Head of caudate nucleus (tissue), 42 donors: ENCODE measurements at regions not wholly inside any gene's neighbourhood (a gene's known extent, or its start where the extent isn't known, plus 50 kb on each side); places are given as distances from the start of the nearest gene placed in this dataset.

Experiments
- DNase-seq, 42 donors: peaks; one replicate each; pipeline versions ENCODE4 v3.0.0 to v3.0.0-alpha.2; 2020 to 2021; ENCODE audit warnings: mixed read lengths in 7 of 42
- intact Hi-C: fragments of 100-400 bp; cut with DNase I; formaldehyde crosslinking; loops from one replicate; pipeline ENCODE4 v1.15.0; 2022

DNA sequence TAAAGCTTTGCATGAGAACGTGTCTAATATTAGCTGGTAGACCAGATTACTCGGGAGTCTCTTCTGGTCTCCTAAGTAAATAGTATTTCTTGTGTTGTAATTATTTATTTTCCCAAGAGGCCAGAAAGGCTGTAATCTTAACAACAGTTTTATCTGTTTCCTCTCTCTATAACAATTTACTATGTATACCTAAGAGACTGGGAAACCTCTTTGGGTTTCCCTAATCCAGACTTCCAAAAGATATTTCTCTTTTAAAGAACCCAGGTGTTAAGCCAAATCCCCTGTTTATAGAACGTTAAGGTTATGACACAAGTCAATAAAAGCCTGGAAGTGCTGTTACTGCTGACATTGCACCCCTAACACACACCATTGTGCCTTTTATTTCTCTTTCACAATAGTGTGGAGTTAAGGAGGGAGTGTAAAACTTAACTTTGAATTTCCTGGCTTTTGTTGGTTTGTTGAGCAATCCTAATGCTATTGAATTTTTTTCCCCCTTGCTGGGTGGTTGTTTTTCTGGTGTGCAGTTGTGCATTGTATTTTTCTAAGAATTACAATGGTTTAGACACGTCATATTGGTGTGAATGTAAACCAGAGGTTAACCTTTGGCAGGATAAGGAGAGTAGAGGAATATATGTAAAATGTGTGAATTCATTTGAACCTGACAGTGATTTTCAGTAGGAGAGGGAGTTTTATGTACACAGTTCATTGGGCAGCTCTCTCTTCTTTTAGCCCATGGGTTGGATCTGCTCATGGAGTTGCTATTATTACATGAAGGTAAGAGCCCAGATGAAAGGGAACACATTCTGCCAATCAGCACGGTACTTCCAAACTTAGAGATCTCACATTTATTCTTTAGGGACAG is 192.8 kb downstream of the MTX2 start:
- intact Hi-C loops: no loop called here
- DNase-seq: no peak

DNA sequence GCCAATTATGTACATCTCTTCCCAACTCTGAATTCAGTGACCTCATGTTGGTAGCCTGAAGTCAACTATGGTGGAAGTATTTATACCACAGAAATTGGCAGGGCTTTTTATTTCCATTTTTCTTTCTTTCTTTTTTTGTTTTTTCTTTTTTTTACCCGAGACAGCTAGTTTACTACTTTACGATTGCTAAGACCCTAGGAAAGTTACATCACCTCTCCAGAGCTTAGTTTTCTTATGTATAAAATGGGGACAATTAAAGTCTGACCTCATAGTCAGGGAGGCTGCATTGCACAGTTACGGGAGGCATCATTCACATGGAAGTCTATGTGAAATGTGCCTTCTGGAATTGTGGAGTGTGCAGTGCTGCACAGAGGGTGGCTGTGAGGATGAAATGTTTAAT is 194.3 kb downstream of the MTX2 start:
- intact Hi-C loops: no loop called here
- DNase-seq: no peak

GRCh38 chr2:176464886-176465564 is 195.8 kb downstream of the MTX2 start:
- intact Hi-C loops: no loop called here
- peak; percentile 23 to 91 (median 70) for DNase-seq

- DNase-seq: no peak
- intact Hi-C loops: no loop called here
Observed at GRCh38 chr2:176466918-176467452, 197.7 kb downstream of the MTX2 start.

DNA sequence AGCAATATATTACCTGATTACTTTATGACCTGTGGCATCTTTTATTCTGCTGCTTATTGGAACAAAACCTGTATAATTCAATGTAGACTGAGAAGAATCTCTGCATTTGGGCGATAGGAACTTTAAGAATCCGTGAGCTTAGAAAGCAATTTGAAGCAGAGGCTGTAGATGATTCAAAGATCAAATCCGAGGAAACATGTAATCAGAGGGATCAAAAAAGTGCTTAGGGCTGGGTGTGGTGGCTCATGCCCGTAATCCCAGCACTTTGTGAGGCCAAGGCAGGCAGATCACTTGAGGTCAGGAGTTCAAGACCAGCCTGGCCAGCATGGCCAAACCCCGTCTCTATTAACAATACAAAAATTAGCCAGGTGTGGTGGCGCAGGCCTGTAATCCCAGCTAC is 198.4 kb downstream of the MTX2 start:
- intact Hi-C loops: no loop called here
- DNase-seq: no peak

GRCh38 chr2:176468457-176469113 is 199.3 kb downstream of the MTX2 start:
- no peak for DNase-seq
- intact Hi-C loops: no loop called here

DNA sequence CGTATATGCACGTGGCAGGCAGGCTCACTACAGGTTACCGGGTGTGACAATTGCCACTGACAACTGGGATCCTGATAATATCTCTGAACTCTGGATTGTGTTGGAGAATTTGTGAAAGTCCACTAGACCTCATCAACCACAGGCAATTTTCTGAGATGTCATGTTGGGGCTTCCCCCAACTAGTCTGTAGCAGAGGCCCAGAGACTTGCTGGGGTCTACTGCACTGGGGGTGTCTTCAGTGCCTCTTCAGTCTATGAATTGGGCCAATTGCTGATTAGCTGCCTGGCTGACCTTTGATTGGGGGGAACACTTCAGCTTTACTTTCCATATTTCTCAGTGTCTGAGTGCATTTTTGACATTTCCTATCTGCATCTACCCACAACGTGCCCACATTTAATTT is 201.5 kb downstream of the MTX2 start:
- intact Hi-C loops: no loop called here
- no peak for DNase-seq

GRCh38 chr2:176471949-176472348 is 202.7 kb downstream of the MTX2 start:
- DNase-seq: no peak
- intact Hi-C loops: no loop called here

DNA sequence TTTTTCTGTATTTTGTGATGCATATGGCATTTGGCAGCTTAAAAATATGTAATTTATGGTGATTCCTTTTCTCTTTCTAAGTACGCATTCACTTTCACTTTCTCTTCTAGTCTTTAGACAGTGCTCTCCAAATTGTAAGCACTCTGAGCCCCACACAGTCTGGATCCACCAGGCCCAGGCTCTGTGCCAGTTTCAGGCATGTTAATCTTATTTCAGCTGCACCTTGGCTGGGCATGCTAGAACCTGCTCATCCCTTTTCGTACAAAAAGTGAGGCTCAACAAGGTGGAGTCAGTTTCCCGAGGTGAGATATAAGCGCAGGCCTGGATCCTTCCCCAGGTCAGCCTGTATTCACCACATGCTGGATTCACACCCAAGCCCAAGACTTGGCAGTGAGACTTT is 203.9 kb downstream of the MTX2 start:
- intact Hi-C loops: no loop called here
- DNase-seq: no peak

GRCh38 chr2:176473851-176474250 is 204.6 kb downstream of the MTX2 start:
- intact Hi-C loops: no loop called here
- DNase-seq: no peak

DNA sequence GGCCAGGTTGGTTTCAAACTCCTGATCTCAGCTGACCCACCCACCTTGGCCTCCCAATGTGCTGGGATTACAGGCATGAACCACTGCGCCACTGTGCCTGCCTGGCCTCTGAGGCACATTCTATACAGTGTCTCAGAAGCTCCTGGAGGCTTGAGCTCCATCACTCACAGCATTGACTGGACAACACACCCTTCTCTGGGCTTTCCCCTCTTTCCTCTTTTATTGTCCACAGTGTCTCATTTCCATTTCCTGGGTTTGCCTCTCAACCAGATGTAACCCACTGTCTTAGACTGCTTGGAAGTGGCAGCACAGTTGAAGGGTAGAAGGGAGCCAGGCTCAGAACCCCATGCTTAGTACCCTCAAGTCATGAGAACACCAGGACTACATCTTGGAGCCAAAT is 208.1 kb downstream of the MTX2 start:
- no peak for DNase-seq
- intact Hi-C loops: no loop called here

- intact Hi-C loops: no loop called here
Observed at GRCh38 chr2:176479961-176480360, 210.7 kb downstream of the MTX2 start.

DNA sequence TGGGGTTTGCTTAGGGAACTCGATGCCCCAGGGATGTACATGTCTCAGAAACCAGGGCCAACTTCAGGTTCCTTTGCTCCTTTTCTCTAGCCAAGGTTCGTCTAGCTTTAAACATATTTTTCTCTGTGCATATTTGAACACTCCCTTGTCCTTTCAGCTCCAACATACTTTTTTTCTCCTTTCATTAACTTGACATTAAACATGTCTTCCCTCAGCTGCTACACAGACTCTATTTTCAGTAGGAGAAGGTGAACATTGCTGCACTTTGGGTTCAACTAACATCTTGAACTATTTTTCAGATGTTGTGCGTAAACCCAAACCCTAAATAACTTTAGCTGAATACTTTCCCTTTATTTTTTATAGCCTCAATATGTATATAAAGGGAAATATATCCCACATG is 212.9 kb downstream of the MTX2 start:
- intact Hi-C loops: no loop called here
- no peak for DNase-seq

More at GRCh38 chr2:176479961-176480360, 210.7 kb downstream of the MTX2 start:
- no peak for DNase-seq

- no peak for DNase-seq
- intact Hi-C loops: no loop called here
Observed at GRCh38 chr2:176483476-176483875, 214.2 kb downstream of the MTX2 start.

DNA sequence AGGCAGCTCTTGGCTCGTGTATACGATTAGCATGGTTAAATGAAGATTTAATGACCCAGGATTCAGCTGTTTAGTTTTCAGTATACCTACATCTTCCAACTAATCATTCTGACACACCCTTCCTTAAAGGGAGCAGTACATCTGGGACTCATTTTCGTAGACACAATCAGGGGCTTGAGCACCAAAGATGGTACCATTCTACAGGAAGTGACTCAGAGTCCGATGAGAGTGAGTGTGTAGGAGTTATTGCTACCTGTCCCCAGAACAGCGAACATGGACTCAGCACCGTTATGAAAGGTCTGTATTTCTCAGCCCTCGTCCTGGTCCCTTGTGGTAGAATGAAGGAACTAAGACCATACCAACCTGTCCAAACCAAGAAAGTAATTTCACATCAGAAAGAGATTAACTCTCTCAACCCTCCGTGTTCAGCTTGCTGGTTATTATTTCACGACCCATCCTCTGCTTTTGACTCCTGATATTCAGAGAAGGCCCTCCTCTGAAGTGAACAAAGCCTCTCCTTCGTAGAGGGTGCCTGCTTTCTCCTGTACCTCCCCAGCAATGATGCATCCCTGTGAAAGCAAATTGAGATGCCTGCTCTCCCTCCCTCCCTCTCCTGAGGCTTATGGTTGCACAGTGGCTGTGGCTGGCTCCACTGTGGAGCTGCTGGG is 214.8 kb downstream of the MTX2 start:
- DNase-seq: no peak
- intact Hi-C loops: no loop called here

DNA sequence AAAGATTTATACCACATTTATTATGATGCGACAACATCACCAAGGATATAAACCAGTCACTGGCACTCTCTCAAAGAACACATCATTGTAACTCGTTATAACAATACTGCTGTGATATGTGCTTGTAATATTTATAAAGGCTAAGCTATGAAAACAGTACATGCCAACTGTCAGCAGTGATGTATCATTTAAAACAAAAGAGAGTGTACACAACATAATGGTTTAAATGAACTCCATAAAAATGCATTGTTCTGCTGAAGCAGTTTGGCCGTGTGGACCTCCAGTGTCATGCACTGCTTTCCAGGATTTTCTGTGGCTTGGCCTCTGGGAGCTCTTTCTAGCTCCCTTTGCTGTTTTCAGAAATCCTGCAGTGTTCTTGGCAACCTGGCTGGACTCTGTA is 215.6 kb downstream of the MTX2 start:
- no peak for DNase-seq
- intact Hi-C loops: no loop called here

GRCh38 chr2:176488431-176488830 is 219.2 kb downstream of the MTX2 start:
- intact Hi-C loops: no loop called here

DNA sequence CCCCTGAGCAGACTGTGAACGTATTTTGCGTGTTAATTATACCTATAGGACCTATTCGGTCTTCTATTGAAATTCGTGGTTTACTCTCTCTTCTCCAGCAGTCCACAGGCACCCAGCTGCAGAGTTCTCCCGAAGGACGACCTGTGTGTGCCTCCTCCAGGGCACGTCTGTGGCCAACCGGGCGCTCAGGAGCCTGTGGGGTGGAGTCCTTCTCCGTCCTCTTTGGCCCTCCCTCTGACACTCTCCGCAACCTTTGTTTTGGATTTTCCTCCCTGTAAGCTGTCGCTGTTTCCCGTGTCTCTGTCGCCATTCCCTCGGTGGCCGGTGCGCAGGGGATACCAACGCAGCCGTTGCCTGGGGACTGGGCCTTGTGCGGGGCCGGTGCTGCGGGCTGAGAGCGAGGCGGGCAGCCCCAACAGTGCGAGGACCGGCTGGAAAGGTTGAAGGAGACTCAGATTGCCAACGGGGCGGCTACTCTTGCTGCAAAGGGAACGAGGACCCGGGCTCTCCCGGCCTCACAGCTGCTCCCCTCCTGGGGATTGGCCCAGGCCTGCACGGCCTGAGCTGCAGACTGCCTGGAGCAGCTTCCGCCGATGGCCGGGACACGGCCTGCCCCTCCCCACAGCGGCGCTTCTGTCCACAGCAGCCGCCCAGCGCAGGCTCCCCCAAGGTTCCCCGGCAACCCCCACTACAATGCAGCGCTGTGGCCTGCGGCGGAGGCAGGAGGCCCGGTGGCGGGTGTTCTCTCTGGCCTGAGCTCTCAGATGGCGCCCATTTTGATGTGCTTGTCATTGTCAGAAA is 221.0 kb downstream of the MTX2 start:
- peak in 39 of 42 donors; percentile 5 to 64 (median 40) for DNase-seq
- intact Hi-C loops: loop anchor here (10.0 kb wide), 1 partner anchor 1865 kb away; no protein-coding TSS in a partner anchor

More at GRCh38 chr2:176488431-176488830, 219.2 kb downstream of the MTX2 start:
- no peak for DNase-seq
